ENCODE measurements at regions not wholly inside any gene's neighbourhood (a gene's known extent, or its start where the extent isn't known, plus 50 kb on each side); places are given as distances from the start of the nearest gene placed in this dataset.

GRCh38 chr5:2134543-2135292 lies 252.0 kb upstream of the IRX4 start:
- no peak overlapping the region for H3K9ac ChIP-seq (ENCODE audit: low read length)
- H3K9me3 ChIP-seq (ENCODE audit: insufficient read depth, low read length), result no peaks in the 10 kb centered on the region
- no peaks in the 10 kb centered on the region for H3K27me3 ChIP-seq (ENCODE audit: low read depth, low read length)
- H2AFZ ChIP-seq (ENCODE audit: low read depth, low read length), result no peak overlapping the region
- no peaks in the 10 kb centered on the region for H3K79me2 ChIP-seq (ENCODE audit: low read length)
- H3K27ac ChIP-seq (ENCODE audit: low read length), result no peak overlapping the region
- H4K20me1 ChIP-seq (ENCODE audit: insufficient read depth, low read length), result no peaks in the 10 kb centered on the region
- no peak overlapping the region for H3K4me3 ChIP-seq (ENCODE audit: low read length)
- H3K36me3 ChIP-seq (replicated peaks; ENCODE audit: low read depth, low read length), result no peaks in the 10 kb centered on the region
- TF ChIP-seq EZH2phosphoT487 (IDR thresholded peaks at IDR 0.05; ENCODE audit: low read depth), result no peak
- no peak for TF ChIP-seq CTCF (IDR thresholded peaks at IDR 0.05; ENCODE audit: low read depth, low read length)
- H3K4me1 ChIP-seq (ENCODE audit: low read length), result no peaks in the 10 kb centered on the region
- H3K4me2 ChIP-seq (ENCODE audit: low read length), result no peak overlapping the region

GRCh38 chr5:2133936-2134335 lies 251.2 kb upstream of the IRX4 start:
- Histone ChIP-seq H3K4me3 (ENCODE audit: low read length) (no peak overlapping the region), H3K4me2 (ENCODE audit: low read length) (no peak overlapping the region), H3K4me1 (ENCODE audit: low read length) (no peaks in the 10 kb centered on the region), H3K79me2 (ENCODE audit: low read length) (no peaks in the 10 kb centered on the region), H3K27ac (ENCODE audit: low read length) (no peak overlapping the region), H3K9ac (ENCODE audit: low read length) (no peak overlapping the region), H3K27me3 (ENCODE audit: low read depth, low read length) (no peaks in the 10 kb centered on the region), H4K20me1 (ENCODE audit: insufficient read depth, low read length) (no peaks in the 10 kb centered on the region), H3K36me3 (replicated peaks; ENCODE audit: low read depth, low read length) (no peaks in the 10 kb centered on the region), H3K9me3 (ENCODE audit: insufficient read depth, low read length) (no peaks in the 10 kb centered on the region), H2AFZ (ENCODE audit: low read depth, low read length) (no peak overlapping the region)
- TF ChIP-seq EZH2phosphoT487 (IDR thresholded peaks at IDR 0.05; ENCODE audit: low read depth), result no peak
- no peak for TF ChIP-seq CTCF (IDR thresholded peaks at IDR 0.05; ENCODE audit: low read depth, low read length)

GRCh38 chr5:2133080-2133479 lies 250.4 kb upstream of the IRX4 start:
- TF ChIP-seq EZH2phosphoT487 (IDR thresholded peaks at IDR 0.05; ENCODE audit: low read depth), result no peak
- TF ChIP-seq CTCF (IDR thresholded peaks at IDR 0.05; ENCODE audit: low read depth, low read length), result no peak
- H3K79me2 ChIP-seq (ENCODE audit: low read length), result no peaks in the 10 kb centered on the region
- no peaks in the 10 kb centered on the region for H3K27me3 ChIP-seq (ENCODE audit: low read depth, low read length)
- H3K9me3 ChIP-seq (ENCODE audit: insufficient read depth, low read length), result no peaks in the 10 kb centered on the region
- no peak overlapping the region for H2AFZ ChIP-seq (ENCODE audit: low read depth, low read length)
- H3K36me3 ChIP-seq (replicated peaks; ENCODE audit: low read depth, low read length), result no peaks in the 10 kb centered on the region
- H3K4me2 ChIP-seq (ENCODE audit: low read length), result no peak overlapping the region
- no peaks in the 10 kb centered on the region for H4K20me1 ChIP-seq (ENCODE audit: insufficient read depth, low read length)
- no peaks in the 10 kb centered on the region for H3K4me1 ChIP-seq (ENCODE audit: low read length)
- H3K4me3 ChIP-seq (ENCODE audit: low read length), result no peak overlapping the region
- H3K27ac ChIP-seq (ENCODE audit: low read length), result no peak overlapping the region
- H3K9ac ChIP-seq (ENCODE audit: low read length), result no peak overlapping the region

GRCh38 chr5:2132497-2132847 lies 249.7 kb upstream of the IRX4 start:
- no peaks in the 10 kb centered on the region for H3K4me1 ChIP-seq (ENCODE audit: low read length)
- no peak overlapping the region for H2AFZ ChIP-seq (ENCODE audit: low read depth, low read length)
- TF ChIP-seq EZH2phosphoT487 (IDR thresholded peaks at IDR 0.05; ENCODE audit: low read depth), result no peak
- TF ChIP-seq CTCF (IDR thresholded peaks at IDR 0.05; ENCODE audit: low read depth, low read length), result no peak
- H3K4me3 ChIP-seq (ENCODE audit: low read length), result no peak overlapping the region
- H3K9ac ChIP-seq (ENCODE audit: low read length), result no peak overlapping the region
- H3K27me3 ChIP-seq (ENCODE audit: low read depth, low read length), result no peaks in the 10 kb centered on the region
- H3K27ac ChIP-seq (ENCODE audit: low read length), result no peak overlapping the region
- H3K4me2 ChIP-seq (ENCODE audit: low read length), result no peak overlapping the region
- no peaks in the 10 kb centered on the region for H4K20me1 ChIP-seq (ENCODE audit: insufficient read depth, low read length)
- H3K79me2 ChIP-seq (ENCODE audit: low read length), result no peaks in the 10 kb centered on the region
- no peaks in the 10 kb centered on the region for H3K36me3 ChIP-seq (replicated peaks; ENCODE audit: low read depth, low read length)
- H3K9me3 ChIP-seq (ENCODE audit: insufficient read depth, low read length), result no peaks in the 10 kb centered on the region

Measured in OCI-LY3 (cell line).